Stimulated activated CD4-positive, alpha-beta T cell treated with anti-CD3 and anti-CD28 coated beads, Interleukin-15, amount 100 ng/mL, for 1 hour (primary cell): ENCODE measurements at regions not wholly inside any gene's neighbourhood (a gene's known extent, or its start where the extent isn't known, plus 50 kb on each side); places are given as distances from the start of the nearest gene placed in this dataset.

Source experiments
- DNase-seq, 2 donors: peaks; one replicate each; pipeline ENCODE4 v3.0.0-alpha.2; 2020; ENCODE audit warnings: low read depth in 1 of 2, low spot score in 1 of 2

- DNase-seq, result no peak
Measured at GRCh38 chr19:30717381-30717780, 345.2 kb downstream of the ZNF536 start.

DNA sequence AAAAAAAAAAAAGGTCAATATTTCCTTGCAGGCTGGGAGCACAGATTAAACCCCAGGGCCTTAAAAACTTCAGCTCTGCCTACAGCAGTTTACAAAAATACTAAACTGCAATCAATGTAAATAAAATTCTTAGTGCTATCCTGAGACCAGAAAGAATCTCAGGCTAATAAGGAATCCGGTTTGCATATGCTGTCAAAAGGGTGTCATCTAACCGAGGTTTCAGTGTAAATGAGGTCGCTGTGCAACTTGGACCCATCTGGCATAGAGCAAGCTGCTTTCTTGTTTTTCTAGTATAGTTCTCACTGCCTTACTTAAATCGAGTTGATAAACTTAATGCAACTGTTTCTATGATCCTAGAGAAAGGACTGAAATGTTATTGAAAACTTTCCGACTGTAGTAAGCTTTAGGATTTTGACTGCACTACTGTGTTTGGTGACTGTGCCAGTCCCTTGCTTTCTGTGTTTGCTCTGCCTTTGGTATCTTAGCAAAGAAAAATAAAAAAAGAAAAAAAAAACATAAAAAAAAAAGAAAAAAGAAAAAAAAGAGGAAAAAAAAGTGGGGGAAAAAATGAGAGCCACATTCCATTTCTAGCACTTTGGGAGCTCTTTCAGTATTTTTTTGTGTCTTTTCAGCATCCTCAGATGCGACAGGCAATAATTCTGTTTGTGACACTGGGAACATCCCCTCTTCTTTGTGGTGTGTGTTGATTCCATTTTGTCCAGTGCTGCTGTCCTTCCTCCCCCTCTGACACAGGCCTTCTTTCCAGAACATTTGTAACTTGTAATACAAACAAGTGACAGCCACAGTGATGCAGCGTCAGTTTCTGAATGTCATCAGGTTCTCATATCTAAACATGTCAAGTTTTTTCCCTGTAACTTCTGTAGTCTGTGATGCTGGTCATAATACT, 340.5 kb downstream of the ZNF536 start:
- no peak for DNase-seq

DNA sequence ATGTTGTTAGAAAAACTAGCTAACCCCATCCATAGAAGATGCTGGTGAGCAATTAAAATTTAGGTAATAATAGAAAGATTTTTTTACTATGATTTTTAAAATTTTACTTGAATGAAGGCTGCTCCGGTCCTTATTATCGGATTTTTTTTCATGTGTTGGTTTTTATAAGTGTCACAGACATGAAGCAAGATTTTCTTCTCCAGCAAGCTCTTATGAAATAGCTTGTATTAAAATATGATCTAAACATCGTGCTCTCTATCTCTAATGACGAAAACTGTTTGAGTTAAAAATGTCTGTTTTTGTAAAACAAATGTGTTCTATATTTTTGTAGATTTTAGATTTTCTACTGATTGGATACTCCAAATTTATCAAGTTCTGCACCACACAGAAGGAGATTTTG, 339.6 kb downstream of the ZNF536 start:
- DNase-seq, result no peak

DNA sequence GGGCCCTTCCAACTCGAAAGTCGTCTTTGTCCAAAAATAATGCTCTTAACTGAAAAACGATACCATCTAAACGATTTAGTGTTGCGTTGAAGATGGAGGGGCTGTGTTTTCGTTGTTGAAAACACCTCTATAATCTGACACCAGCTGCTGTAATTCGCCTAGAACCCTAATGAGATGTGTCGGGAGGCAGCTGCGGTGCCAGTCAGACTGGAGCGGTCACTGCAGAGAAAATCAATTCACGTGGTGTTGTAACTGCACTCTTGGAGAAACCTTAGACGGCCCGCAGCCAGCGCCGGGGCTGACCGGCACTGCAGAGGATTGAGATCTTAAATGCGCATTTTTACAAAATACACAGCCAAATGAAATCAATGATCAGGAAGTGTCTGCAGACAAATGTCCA, 339.1 kb downstream of the ZNF536 start:
- no peak for DNase-seq

- DNase-seq, result no peak
Measured at GRCh38 chr19:30710721-30711120, 338.5 kb downstream of the ZNF536 start.

DNA sequence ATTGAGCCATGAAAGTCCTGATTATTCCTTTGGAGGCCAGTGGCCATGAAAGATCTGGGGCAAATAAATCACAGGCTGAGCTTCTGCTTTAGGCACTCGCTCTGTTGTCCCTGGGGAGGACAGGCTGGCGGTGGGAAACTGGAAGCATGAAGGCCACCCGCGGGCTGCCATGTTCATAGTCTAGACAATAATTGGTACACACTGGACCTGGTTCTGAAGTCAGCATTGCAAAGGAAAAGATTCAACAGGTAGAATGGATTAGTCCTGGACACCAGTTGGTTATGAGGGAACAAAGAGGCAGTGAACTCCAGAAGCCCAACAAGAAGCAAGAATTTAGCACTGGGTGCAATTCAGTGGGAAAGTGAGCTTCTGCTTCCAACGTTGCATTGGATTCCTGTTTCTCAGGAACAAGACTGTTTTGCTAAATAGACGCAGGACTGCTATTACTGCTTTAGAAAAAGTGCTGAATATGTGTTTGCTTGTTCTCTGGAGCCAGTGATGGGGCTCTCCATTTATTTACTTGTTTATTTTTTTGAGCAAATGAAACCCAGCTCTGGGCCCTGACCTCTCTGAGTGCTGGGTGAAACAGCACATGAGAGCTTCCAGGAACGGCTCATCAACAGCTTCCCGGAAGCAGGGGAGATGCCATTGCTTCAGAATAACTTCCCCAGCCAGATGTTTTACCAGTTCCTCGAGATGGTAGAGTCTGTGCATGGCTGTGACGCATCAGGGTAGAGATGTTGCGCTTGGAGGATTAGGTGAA, 336.4 kb downstream of the ZNF536 start:
- DNase-seq, result no peak

DNA sequence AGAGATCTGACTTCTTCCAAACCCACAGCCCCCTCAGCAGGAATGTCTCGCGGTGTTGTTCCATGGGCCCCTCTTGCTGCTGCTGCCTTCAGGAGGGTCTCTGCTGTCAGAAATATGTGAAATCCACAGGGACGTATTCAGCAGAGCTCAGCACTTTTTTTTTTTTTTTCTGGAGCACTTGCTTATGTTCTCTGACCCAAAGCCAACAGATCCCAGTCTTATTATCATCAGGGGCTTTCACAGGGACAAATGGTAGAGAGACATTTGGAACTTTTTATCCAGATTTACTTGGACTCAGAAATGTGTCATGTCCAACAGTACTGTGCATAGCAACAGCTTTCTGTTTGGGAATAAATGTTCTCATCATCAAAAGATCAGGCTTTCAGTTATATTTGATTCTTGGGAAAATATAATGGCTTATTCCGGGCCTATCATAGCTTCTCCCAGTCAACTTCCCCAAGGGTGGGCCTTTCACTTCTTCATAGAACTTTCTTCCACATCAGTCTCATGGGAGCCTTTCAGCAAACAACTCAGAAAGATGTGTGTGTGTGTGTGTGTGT, 332.7 kb downstream of the ZNF536 start:
- DNase-seq, result no peak

DNA sequence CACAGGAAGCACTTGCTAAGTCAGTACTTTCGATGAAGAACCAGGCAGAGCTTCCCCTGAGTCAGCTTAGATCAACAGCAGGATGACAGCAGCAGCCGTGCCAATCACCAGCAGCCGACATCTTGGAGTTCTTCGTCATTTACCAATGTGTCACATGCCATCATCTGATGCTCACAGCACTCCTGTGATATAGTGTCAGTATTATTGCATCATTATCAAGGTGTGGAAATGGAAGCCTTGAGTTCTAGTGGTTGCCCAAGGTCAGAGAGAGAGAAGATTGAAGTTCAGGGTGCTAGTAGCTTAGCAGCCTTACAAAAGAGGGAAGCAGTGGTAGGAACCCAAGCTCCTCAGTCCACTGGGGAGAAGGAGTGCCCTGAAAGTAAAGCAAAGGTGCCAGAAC, 331.5 kb downstream of the ZNF536 start:
- no peak for DNase-seq

DNA sequence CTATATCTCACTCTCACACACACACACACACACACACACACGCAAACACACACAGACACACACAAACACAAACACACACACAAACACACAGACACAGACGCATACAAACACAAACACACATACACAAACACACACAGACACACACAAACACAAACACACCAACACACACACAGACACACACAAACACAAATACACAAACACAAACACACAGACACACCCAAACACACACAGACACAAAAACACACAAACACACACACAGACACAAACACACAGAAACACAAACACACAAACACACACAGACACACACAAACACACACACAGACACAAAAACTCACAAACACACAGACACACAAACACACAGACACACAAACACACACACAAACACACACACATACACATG, 329.0 kb downstream of the ZNF536 start:
- no peak for DNase-seq

GRCh38 chr19:30699871-30700280, 327.7 kb downstream of the ZNF536 start:
- no peak for DNase-seq

- DNase-seq, result no peak
Measured at GRCh38 chr19:30696514-30696913, 324.3 kb downstream of the ZNF536 start.

- no peak for DNase-seq
Measured at GRCh38 chr19:30695171-30695875, 323.1 kb downstream of the ZNF536 start.

- DNase-seq, result no peak
Measured at GRCh38 chr19:30694156-30694755, 322.1 kb downstream of the ZNF536 start.

GRCh38 chr19:30692879-30693503, 320.8 kb downstream of the ZNF536 start:
- DNase-seq, result no peak

DNA sequence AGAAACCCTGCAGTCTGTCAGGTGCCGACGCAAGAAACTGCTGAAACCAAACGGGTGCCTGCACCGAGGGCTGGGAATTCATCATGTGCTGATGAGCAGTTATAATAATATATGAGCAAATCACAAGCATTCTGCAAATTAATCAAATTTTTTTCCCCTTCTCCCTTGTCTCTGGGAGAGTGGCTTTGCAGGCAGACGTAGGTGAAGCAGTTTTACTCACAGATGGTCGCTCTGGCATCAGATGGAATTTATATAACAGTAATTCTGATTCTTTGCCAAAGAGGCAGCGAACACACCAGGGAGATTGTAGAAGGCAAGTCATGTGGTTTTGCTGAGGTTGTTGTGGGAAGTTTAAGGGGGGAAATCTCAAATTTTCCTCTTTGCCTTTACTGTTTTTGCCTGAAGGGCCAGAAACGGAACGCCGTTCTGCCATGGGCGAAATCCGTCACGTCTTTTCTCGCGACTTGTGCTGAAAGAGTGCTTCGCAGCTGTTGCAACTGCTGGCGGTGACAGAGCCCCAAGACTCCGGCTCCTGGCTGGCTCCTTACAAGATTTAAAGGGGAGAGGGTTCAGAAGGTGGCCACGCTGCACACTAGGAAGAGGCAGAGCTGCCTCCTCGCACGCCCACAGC, 320.1 kb downstream of the ZNF536 start:
- no peak for DNase-seq

DNA sequence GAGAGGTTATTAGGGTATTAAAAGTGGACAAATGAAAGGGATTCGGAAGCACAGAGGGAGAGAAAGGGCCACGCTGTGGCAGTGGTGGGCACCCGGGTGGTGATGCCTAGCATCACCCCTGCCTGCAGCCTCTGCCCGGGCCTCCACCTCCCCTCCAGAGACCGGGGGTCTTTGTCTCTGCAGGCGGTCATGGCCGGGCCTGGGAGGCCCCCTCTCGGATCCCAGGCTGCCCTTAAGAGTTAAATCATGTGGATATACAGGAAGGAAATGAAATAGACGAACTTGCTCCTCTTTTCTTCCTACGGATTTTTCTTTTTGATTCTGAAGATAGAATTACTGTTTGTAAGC, 319.6 kb downstream of the ZNF536 start:
- DNase-seq, result no peak

DNA sequence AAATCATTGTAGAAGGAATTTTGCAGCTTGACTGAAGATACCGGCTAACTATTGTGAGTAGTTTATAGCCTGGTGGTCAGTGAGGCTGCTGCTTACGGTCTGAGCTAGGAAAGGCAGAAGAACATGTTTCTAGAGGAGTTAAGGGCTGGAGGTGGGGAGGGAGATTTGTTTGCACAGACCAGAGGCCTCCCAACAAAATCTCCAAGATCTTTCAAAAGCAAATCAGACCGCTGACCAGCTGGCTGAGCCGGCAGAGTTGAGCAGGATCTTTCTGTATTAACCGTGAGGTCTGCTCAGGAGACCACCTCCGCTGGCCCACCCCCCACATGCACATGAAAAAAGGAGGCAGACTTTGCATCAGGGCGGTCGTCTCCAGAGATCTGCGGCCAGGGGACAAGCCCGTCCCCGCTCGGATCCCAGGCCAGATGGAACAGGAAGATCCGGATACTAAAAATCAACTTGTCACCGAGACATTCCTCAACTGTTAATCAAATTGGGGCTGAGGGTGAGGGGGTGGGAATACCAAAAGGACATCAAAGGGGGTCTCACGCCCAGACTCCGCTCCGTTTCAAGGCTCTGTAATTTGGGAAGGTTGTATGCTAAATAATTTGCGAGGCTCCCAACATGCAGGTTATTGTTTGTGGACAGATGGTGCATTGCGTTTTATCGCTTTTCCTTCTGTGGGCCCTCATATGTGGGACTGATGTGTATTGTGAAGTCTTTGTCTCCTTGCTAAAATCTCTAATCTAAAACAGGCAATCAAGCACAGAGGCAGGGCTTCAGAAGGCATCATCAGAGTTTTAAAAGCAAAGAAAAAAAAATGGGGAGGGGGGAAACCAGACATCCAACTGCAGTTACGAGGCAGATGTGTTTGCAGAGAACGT, 319.0 kb downstream of the ZNF536 start:
- no peak for DNase-seq

DNA sequence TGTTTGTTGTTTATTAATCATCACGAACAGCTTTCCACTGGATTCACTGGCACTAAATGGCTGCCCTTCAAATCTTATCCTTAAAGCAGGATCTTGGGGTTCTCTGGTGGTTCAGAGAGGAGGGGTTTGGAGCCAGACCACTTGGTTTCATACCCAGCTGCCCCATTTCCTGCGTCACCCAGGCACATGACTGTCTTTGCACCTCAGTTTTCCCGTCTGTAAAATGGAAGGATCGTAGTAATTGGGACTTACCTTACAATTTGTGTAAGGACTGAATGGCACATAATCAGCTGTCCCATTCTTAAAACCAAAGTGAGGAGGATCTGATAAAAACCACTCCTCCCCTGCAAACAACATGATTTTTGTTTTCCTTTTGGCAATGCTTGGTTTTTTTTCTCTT, 318.3 kb downstream of the ZNF536 start:
- DNase-seq, result no peak

- no peak for DNase-seq
Measured at GRCh38 chr19:30689474-30689873, 317.3 kb downstream of the ZNF536 start.
